ENCODE measurements at regions not wholly inside any gene's neighbourhood (a gene's known extent, or its start where the extent isn't known, plus 50 kb on each side); places are given as distances from the start of the nearest gene placed in this dataset.
"Not testable (repeated sequence)": the region's sequence is repeated elsewhere in the genome, so short reads cannot be mapped to it uniquely, and the experiment has no call there.

DNA sequence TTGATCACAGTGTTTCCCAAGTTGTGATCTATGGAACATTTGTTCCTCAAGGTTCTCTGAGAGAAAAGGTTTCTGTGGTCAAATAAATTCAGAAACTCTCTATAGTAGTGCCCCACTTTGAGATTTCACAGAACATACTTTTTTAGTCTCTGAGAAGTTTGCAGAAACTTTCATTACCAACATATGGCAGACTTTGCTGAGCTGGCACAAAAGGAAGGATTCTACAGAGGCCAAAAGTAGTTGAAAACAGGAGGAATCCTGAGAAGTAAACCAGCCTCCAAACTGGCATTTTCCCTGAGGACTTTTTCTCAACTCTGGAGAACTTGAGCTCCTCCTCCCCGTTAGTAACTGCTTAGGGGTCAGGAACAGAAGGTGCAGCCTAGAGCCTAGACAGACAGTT is 117.8 kb upstream of the ESX1 start:
- DNase-seq: no peak

DNA sequence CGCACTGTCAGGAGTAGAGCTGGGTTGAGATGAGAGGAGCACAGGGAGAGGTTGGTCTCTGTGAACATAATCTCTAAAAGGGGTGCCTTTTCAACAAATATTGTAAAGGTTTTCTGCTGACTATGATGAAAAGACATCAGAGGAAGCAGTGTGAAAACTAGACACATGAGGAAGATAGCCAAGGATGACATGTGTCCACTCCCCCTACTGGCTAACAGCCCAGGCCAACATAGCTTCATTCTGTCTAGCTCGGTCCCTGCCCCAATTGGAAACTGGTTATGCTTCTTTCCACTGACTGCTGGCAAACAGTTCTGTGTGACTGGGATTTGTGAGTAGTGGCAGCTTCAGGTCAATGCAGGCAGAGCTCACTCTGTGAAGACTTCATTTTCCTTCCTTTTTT is 115.4 kb upstream of the ESX1 start:
- no peak for DNase-seq

DNA sequence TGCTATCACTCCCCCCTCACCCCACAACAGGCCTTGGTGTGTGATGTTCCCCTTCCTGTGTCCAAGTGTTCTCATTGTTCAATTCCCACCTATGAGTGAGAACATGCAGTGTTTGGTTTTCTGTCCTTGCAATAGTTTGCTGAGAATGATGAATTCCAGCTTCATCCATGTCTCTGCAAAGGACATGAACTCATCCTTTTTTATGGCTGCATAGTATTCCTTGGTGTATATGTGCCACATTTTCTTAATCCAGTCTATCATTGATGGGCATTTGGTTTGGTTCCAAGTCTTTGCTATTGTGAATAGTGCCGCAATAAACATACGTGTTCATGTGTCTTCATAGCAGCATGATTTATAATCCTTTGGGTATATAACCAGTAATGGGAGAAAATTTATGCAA is 106.0 kb upstream of the ESX1 start:
- not testable (repeated sequence) for DNase-seq

- no peak for DNase-seq
Measured at GRCh38 chrX:104359124-104359523, 104.4 kb upstream of the ESX1 start.

GRCh38 chrX:104351173-104351769 is 96.5 kb upstream of the ESX1 start:
- DNase-seq: no peak

DNA sequence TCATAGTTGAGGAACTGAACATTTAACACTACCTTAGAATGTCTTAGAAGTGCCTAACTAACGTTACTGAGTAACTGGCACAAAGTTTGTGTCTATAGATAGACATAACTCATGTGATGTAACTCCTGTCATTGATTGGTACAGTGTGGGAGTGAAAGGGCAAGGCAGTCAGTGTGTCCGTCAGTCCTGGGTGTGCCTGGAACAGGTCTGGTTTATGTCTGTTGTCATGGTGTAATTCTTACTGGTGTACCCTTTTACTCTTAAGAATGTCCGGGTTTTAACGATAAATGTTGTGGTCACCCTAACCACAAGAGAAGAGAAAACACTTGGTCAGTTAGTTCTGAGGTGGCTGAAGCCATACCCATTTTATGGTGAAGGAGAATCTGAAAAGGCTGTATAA is 93.1 kb upstream of the ESX1 start:
- DNase-seq: no peak

DNA sequence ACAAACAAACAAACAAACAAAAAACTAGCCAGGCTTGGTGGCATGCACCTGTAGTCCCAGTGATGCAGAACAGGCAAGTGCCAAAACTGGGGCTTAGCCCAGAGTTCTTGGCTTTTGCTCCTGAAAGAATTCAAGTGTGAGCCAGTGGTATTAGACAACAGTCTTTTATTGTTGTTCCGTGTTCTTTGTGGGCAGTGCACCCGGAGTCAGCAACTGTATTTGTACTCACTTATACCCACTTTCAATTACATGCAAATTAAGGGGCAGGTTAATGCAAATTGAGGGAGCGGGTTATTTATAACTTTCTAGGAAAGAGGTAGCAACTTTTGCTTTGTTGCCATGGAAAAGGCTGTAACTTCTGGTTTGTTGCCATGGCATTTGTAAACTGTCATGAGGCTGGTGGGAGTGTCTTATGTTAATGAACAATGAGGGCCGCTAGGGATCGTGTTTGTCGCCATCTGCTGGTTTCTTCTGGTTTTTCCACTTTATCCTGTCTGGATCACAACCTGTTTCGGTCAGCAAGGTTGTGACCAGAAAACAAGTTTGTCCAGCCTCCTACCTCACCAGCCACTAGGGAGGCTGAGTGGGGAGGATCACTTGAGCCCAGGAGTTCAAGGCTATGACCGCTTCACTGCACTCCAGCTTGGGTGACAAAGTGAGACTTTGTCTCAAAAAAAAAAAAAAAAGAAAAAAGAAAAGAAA is 88.8 kb upstream of the ESX1 start:
- peak; percentile 32 for DNase-seq

- no peak for DNase-seq
Measured at GRCh38 chrX:104342065-104342464, 87.3 kb upstream of the ESX1 start.

DNA sequence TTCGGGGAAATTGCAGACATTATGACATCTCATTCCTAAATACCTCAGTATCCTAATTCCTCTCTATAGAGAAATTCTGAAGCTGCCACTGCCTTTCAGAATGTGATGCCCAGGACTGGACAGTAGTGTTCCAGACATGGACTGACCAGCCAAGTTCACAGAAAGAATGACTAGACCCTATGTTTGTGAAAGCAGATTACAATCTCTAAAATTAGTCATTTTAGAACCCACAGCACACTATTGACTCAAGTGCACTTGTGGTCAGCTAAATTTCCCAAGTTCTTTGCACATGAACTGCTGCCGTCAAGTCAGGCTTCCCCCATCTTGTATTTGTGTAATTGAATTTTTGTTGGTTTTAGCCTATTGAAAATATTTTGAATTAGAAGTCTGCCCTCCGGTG is 81.0 kb upstream of the ESX1 start:
- no peak for DNase-seq

DNA sequence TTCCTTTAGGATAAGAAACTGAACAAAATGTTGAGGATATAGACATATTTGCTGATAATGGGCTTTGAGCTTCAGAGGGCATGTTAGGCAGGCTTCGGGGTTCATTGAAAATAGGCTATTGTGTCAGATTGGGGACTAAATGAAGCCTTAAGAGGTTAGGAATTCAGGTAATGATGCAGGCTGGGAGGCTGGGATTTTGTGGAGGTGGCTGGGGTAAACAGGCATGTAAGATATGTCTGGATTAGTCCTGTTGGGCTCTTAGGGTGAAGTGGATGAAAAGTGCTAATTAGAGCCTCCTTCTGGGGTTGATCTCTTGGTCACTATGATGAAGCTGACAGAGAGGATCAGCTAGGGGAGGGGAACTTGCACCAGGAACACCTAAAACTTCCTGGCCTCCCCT is 80.2 kb upstream of the ESX1 start:
- no peak for DNase-seq

- DNase-seq: no peak
Measured at GRCh38 chrX:104330966-104331365, 76.2 kb upstream of the ESX1 start.

- DNase-seq: no peak
Measured at GRCh38 chrX:104329731-104330130, 75.0 kb upstream of the ESX1 start.

GRCh38 chrX:104325213-104325585 is 70.5 kb upstream of the ESX1 start:
- no peak for DNase-seq

- DNase-seq: no peak
Measured at GRCh38 chrX:104324461-104325212, 69.9 kb upstream of the ESX1 start.

DNA sequence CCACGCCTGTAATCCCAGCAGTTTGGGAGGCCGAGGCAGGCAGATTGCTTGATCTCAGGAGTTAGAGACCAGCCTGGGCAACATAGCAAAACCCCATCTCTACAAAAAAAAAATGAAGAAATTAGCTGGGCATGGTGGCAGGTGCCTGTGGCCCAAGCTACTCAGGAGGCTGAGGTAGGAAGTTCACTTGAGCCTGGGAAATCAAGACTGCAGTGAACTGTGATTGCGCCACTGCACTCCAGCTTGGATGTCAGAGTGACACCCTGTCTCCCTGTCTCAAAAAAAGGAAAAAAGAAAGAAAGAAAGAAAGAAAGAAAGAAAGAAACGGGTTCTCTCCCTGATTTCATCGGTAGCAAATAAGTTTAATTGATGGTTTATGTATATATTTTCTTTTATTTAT is 64.6 kb upstream of the ESX1 start:
- DNase-seq: no peak

DNA sequence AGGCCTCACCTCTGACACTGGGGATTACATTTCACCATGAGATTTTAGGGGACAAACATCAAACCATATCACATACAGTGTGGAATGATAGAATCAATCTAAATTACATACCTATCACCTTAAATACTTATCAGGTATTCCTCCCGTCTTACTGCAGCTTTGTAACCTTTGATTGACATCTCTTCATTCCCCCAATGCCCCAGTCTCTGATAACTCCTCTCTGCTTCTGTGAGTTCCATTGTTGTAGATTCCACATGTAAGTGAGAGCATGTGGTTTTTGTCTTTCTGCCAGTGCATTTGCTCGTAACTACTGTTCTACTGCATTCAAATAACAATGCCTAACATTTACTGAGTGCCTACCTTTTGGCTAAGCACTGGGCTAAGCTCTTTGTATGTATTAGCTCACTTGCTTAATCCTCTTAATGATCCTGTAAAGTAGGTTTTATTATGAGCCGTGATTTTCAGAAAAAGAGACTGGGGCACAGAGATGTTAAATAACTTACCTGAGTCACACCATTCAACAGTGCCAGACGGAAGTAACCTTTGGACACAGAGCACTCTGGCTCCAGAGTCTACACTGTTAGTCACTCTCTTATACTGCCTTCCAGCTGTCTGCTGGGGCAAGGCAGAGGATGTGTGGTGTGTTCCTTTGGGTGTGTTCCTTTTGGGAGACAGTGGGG is 63.7 kb upstream of the ESX1 start:
- DNase-seq: no peak

DNA sequence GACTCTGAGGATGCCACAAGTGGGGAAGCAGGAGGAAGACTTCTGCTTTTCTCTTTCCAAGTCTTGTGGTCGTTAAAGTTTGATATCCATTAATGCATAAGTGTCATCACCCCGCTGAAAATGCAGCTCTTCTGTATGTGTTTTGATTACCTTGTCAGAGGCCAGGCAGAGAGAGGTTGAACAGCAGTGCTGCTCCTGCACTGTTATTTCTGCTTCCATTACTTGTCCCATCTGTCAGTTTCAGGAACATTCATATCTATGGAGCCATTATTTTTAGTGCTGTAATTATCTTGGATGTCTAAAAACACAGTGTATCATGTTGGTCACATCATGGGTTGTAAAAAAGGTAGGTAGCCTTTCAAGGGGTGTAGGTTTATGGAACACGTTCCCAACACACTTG is 62.0 kb upstream of the ESX1 start:
- DNase-seq: no peak

GRCh38 chrX:104315555-104315954 is 60.8 kb upstream of the ESX1 start:
- no peak for DNase-seq

- DNase-seq: no peak
Measured at GRCh38 chrX:104310657-104311254, 56.0 kb upstream of the ESX1 start.

- DNase-seq: no peak
Measured at GRCh38 chrX:104310090-104310489, 55.4 kb upstream of the ESX1 start.

DNA sequence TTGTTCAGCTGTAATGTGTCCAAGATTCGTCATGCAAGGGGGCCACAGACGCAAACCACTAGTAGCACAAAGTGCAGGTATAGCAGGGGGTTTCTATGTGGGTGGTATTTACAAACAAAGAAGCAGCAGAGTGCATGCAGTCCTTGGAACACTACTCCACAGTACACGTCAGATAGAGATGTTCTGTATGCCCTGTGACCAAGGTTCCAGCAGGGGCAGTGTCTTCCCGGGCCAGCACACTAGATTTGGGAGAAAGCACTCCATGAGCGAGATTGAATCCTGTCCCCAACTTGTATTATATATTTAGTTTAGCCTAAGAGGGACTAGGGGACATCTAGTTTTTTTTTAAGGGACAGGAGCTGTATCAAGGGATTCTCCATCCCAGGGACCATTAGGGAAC is 54.4 kb upstream of the ESX1 start:
- DNase-seq: no peak

- DNase-seq: no peak
Measured at GRCh38 chrX:104307341-104307740, 52.6 kb upstream of the ESX1 start.

DNA sequence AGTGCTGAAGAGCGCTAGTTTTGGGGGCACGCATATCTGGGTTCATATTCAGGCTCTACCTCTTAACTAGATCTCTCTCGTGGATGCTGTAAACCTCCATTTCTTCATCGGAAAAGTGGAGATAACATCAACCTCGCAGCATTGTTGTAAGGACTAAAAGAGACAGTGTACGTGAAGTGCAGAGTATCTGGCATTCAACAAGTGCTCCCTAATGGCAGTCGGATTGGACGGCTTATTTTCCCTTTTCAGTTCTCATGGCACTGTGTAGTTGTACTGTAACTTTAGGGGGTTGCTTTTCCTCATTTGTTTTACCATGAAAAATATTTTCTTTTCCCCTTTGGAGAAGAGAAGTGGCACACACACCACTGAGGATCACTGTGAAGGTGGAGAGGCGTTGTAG is 51.4 kb upstream of the ESX1 start:
- DNase-seq: no peak

Data from CD4-positive, alpha-beta T cell treated with Interleukin-21 for 1 hour (primary cell).